OCI-M2 (cell line): ENCODE measurements at regions not wholly inside any gene's neighbourhood (a gene's known extent, or its start where the extent isn't known, plus 50 kb on each side); places are given as distances from the start of the nearest gene placed in this dataset.

Experiments
- DNase-seq: peaks from one replicate; lab custom pipeline; 2025; ENCODE audit not compliant: unreplicated experiment; lab: John Stamatoyannopoulos, UW

GRCh38 chr13:76459863-76460262 lies 426.3 kb downstream of the KCTD12 start:
- no peak for DNase-seq

- DNase-seq: peak; percentile 5
Measured at GRCh38 chr13:76455960-76456359, 430.2 kb downstream of the KCTD12 start.

GRCh38 chr13:76454991-76455390 lies 431.2 kb downstream of the KCTD12 start:
- DNase-seq: no peak

- DNase-seq: no peak
Measured at GRCh38 chr13:76449716-76450115, 436.5 kb downstream of the KCTD12 start.

- no peak for DNase-seq
Measured at GRCh38 chr13:76446191-76446590, 440.0 kb downstream of the KCTD12 start.

GRCh38 chr13:76440568-76440967 lies 445.6 kb downstream of the KCTD12 start:
- no peak for DNase-seq

GRCh38 chr13:76439546-76439945 lies 446.7 kb downstream of the KCTD12 start:
- no peak for DNase-seq

- no peak for DNase-seq
Measured at GRCh38 chr13:76438050-76438449, 448.2 kb downstream of the KCTD12 start.

GRCh38 chr13:76425935-76426334 lies 460.3 kb downstream of the KCTD12 start:
- no peak for DNase-seq

GRCh38 chr13:76421011-76421410 lies 465.2 kb downstream of the KCTD12 start:
- no peak for DNase-seq

GRCh38 chr13:76418404-76418803 lies 467.8 kb downstream of the KCTD12 start:
- DNase-seq: no peak

GRCh38 chr13:76414320-76414719 lies 471.9 kb downstream of the KCTD12 start:
- DNase-seq: no peak

GRCh38 chr13:76406243-76406642 lies 480.0 kb downstream of the KCTD12 start:
- no peak for DNase-seq

- no peak for DNase-seq
Measured at GRCh38 chr13:76398425-76398824, 487.8 kb downstream of the KCTD12 start.

GRCh38 chr13:76397413-76397812 lies 488.8 kb downstream of the KCTD12 start:
- DNase-seq: no peak

- no peak for DNase-seq
Measured at GRCh38 chr13:76389321-76389720, 496.9 kb downstream of the KCTD12 start.

- no peak for DNase-seq
Measured at GRCh38 chr13:76387566-76387965, 498.6 kb downstream of the KCTD12 start.

- DNase-seq: no peak
Measured at GRCh38 chr13:76386321-76386720, 499.9 kb downstream of the KCTD12 start.

GRCh38 chr13:76385586-76385985 lies 500.6 kb downstream of the KCTD12 start:
- DNase-seq: no peak

- DNase-seq: no peak
Measured at GRCh38 chr13:76383676-76384461, 502.3 kb downstream of the KCTD12 start.

GRCh38 chr13:76380446-76381065 lies 505.6 kb downstream of the KCTD12 start:
- DNase-seq: no peak

GRCh38 chr13:76379341-76380105 lies 506.7 kb downstream of the KCTD12 start:
- DNase-seq: no peak
